GM10266 (cell line): ENCODE measurements at regions not wholly inside any gene's neighbourhood (a gene's known extent, or its start where the extent isn't known, plus 50 kb on each side); places are given as distances from the start of the nearest gene placed in this dataset.

ENCODE experiments used
- DNase-seq: peaks from one replicate; pipeline ENCODE4 v3.0.0; 2012; ENCODE audit errors: extremely low spot score
- CTCF ChIP-seq: IDR thresholded peaks from 2 replicates; pipeline ENCODE4 v1.5.1; 2012; ENCODE audit warnings: mild to moderate bottlenecking, low read depth; ENCODE audit not compliant: control insufficient read depth, insufficient read depth; ENCODE audit errors: missing control alignments

GRCh38 chr4:11598591-11598990, 169.9 kb upstream of the HS3ST1 start:
- no peak for DNase-seq
- no peak for TF ChIP-seq CTCF

GRCh38 chr4:11597506-11597905, 168.8 kb upstream of the HS3ST1 start:
- no peak for TF ChIP-seq CTCF
- no peak for DNase-seq

GRCh38 chr4:11596989-11597388, 168.3 kb upstream of the HS3ST1 start:
- TF ChIP-seq CTCF: no peak
- DNase-seq: no peak

GRCh38 chr4:11593576-11594116, 165.0 kb upstream of the HS3ST1 start:
- no peak for DNase-seq
- TF ChIP-seq CTCF: no peak

- no peak for TF ChIP-seq CTCF
Measured at GRCh38 chr4:11592276-11592675, 163.6 kb upstream of the HS3ST1 start.

GRCh38 chr4:11590132-11590531, 161.4 kb upstream of the HS3ST1 start:
- DNase-seq: no peak
- no peak for TF ChIP-seq CTCF

More at GRCh38 chr4:11592276-11592675, 163.6 kb upstream of the HS3ST1 start:
- no peak for DNase-seq

GRCh38 chr4:11589676-11590075, 161.0 kb upstream of the HS3ST1 start:
- no peak for DNase-seq
- no peak for TF ChIP-seq CTCF
